HG02798 (cell line): ENCODE measurements at regions not wholly inside any gene's neighbourhood (a gene's known extent, or its start where the extent isn't known, plus 50 kb on each side); places are given as distances from the start of the nearest gene placed in this dataset.
"Not testable (repeated sequence)": the region's sequence is repeated elsewhere in the genome, so short reads cannot be mapped to it uniquely, and the experiment has no call there.

Experiments used
- ATAC-seq: cut with Tn5 transposase; IDR thresholded peaks from one replicate; pipeline ENCODE4 v1.9.1; 2021; ENCODE audit warnings: mild to moderate bottlenecking; ENCODE audit not compliant: unreplicated experiment, poor library complexity

- ATAC-seq = no peak
These were observed 147.9 kb upstream of the NEIL3 start for GRCh38 chr4:177161781-177162180.

- ATAC-seq = no peak
These were observed 146.1 kb upstream of the NEIL3 start for GRCh38 chr4:177163532-177163931.

GRCh38 chr4:177171588-177171987 lies 138.1 kb upstream of the NEIL3 start:
- no peak for ATAC-seq

GRCh38 chr4:177175473-177175872 lies 134.2 kb upstream of the NEIL3 start:
- ATAC-seq = no peak

GRCh38 chr4:177177541-177178081 lies 132.1 kb upstream of the NEIL3 start:
- no peak for ATAC-seq

GRCh38 chr4:177178246-177178645 lies 131.4 kb upstream of the NEIL3 start:
- no peak for ATAC-seq

GRCh38 chr4:177182166-177182565 lies 127.5 kb upstream of the NEIL3 start:
- ATAC-seq = no peak

- ATAC-seq = no peak
These were observed 126.9 kb upstream of the NEIL3 start for GRCh38 chr4:177182728-177183127.

- no peak for ATAC-seq
These were observed 124.5 kb upstream of the NEIL3 start for GRCh38 chr4:177185151-177185550.

GRCh38 chr4:177185579-177185978 lies 124.1 kb upstream of the NEIL3 start:
- ATAC-seq = no peak

- ATAC-seq = no peak
These were observed 122.3 kb upstream of the NEIL3 start for GRCh38 chr4:177187371-177187770.

- ATAC-seq = no peak
These were observed 118.6 kb upstream of the NEIL3 start for GRCh38 chr4:177190995-177191580.

GRCh38 chr4:177191586-177191985 lies 118.1 kb upstream of the NEIL3 start:
- ATAC-seq = no peak

- no peak for ATAC-seq
These were observed 117.7 kb upstream of the NEIL3 start for GRCh38 chr4:177191991-177192390.

GRCh38 chr4:177193024-177193715 lies 116.5 kb upstream of the NEIL3 start:
- ATAC-seq = not testable (repeated sequence)

GRCh38 chr4:177194906-177195305 lies 114.8 kb upstream of the NEIL3 start:
- ATAC-seq = no peak

- no peak for ATAC-seq
These were observed 113.1 kb upstream of the NEIL3 start for GRCh38 chr4:177196615-177197014.

- no peak for ATAC-seq
These were observed 108.1 kb upstream of the NEIL3 start for GRCh38 chr4:177201614-177202013.

- no peak for ATAC-seq
These were observed 105.5 kb upstream of the NEIL3 start for GRCh38 chr4:177204126-177204525.

GRCh38 chr4:177214935-177215334 lies 94.7 kb upstream of the NEIL3 start:
- ATAC-seq = no peak

GRCh38 chr4:177220376-177220775 lies 89.3 kb upstream of the NEIL3 start:
- ATAC-seq = no peak

GRCh38 chr4:177222781-177223180 lies 86.9 kb upstream of the NEIL3 start:
- no peak for ATAC-seq
